ENCODE measurements at regions not wholly inside any gene's neighbourhood (a gene's known extent, or its start where the extent isn't known, plus 50 kb on each side); places are given as distances from the start of the nearest gene placed in this dataset.
"Not testable (repeated sequence)": the region's sequence is repeated elsewhere in the genome, so short reads cannot be mapped to it uniquely, and the experiment has no call there.

GRCh38 chr21:23607782-23608431 is 1999.4 kb downstream of the MRPL39 start:
- DNase-seq (ENCODE audit: low spot score) = no peak

- DNase-seq (ENCODE audit: low spot score) = no peak
Observed at GRCh38 chr21:23601549-23601948, 2005.7 kb downstream of the MRPL39 start.

GRCh38 chr21:23593582-23593981 is 2013.7 kb downstream of the MRPL39 start:
- DNase-seq (ENCODE audit: low spot score) = no peak

GRCh38 chr21:23585419-23585818 is 2021.9 kb downstream of the MRPL39 start:
- no peak for DNase-seq (ENCODE audit: low spot score)

- DNase-seq (ENCODE audit: low spot score) = no peak
Observed at GRCh38 chr21:23579573-23579972, 2027.7 kb downstream of the MRPL39 start.

- DNase-seq (ENCODE audit: low spot score) = no peak
Observed at GRCh38 chr21:23578027-23578426, 2029.3 kb downstream of the MRPL39 start.

- DNase-seq (ENCODE audit: low spot score) = no peak
Observed at GRCh38 chr21:23574932-23575331, 2032.3 kb downstream of the MRPL39 start.

GRCh38 chr21:23548924-23549323 is 2058.4 kb downstream of the MRPL39 start:
- not testable (repeated sequence) for DNase-seq (ENCODE audit: low spot score)

GRCh38 chr21:23543333-23543732 is 2063.9 kb downstream of the MRPL39 start:
- no peak for DNase-seq (ENCODE audit: low spot score)

GRCh38 chr21:23542097-23542496 is 2065.2 kb downstream of the MRPL39 start:
- DNase-seq (ENCODE audit: low spot score) = no peak

- no peak for DNase-seq (ENCODE audit: low spot score)
Observed at GRCh38 chr21:23541571-23541970, 2065.7 kb downstream of the MRPL39 start.

GRCh38 chr21:23534850-23535249 is 2072.4 kb downstream of the MRPL39 start:
- no peak for DNase-seq (ENCODE audit: low spot score)

GRCh38 chr21:23531444-23531843 is 2075.8 kb downstream of the MRPL39 start:
- DNase-seq (ENCODE audit: low spot score) = no peak

GRCh38 chr21:23524685-23525084 is 2082.6 kb downstream of the MRPL39 start:
- no peak for DNase-seq (ENCODE audit: low spot score)

- no peak for DNase-seq (ENCODE audit: low spot score)
Observed at GRCh38 chr21:23522751-23523150, 2084.5 kb downstream of the MRPL39 start.

- DNase-seq (ENCODE audit: low spot score) = no peak
Observed at GRCh38 chr21:23507501-23507900, 2099.8 kb downstream of the MRPL39 start.

- DNase-seq (ENCODE audit: low spot score) = no peak
Observed at GRCh38 chr21:23496729-23497128, 2110.6 kb downstream of the MRPL39 start.

GRCh38 chr21:23488245-23488644 is 2119.0 kb downstream of the MRPL39 start:
- no peak for DNase-seq (ENCODE audit: low spot score)

- no peak for DNase-seq (ENCODE audit: low spot score)
Observed at GRCh38 chr21:23480591-23481270, 2126.6 kb downstream of the MRPL39 start.

- DNase-seq (ENCODE audit: low spot score) = no peak
Observed at GRCh38 chr21:23478381-23478780, 2128.9 kb downstream of the MRPL39 start.

- no peak for DNase-seq (ENCODE audit: low spot score)
Observed at GRCh38 chr21:23475281-23476219, 2131.7 kb downstream of the MRPL39 start.

GRCh38 chr21:23471877-23472276 is 2135.4 kb downstream of the MRPL39 start:
- no peak for DNase-seq (ENCODE audit: low spot score)

GRCh38 chr21:23463365-23463764 is 2143.9 kb downstream of the MRPL39 start:
- no peak for DNase-seq (ENCODE audit: low spot score)

Data from Ammon's horn (tissue), 1 donor.